PC-9 (cell line): ENCODE measurements at regions not wholly inside any gene's neighbourhood (a gene's known extent, or its start where the extent isn't known, plus 50 kb on each side); places are given as distances from the start of the nearest gene placed in this dataset.

ENCODE experiments used
- BruUV-seq: library from RNA; stranded (reverse); fragments of 400-500 nt; replicated peaks from 2 replicates; lab custom pipeline; 2021; lab: Mats Ljungman, UMichigan
- CTCF ChIA-PET: fragments of 300-600 bp; sonication (Branson Sonifier 250); formaldehyde crosslinking; loops from one replicate; lab custom pipeline; 2022; ENCODE audit warnings: antibody characterized with exemption; lab: Charles Lee
- POLR2A ChIA-PET: fragments of 300-600 bp; sonication (Branson Sonifier 250); formaldehyde crosslinking; loops from one replicate; lab custom pipeline; 2022; ENCODE audit warnings: antibody characterized with exemption; ENCODE audit not compliant: unreplicated experiment; lab: Charles Lee
- DNase-seq, 2 experiments: peaks; one replicate each; pipeline versions ENCODE4 v3.0.0 to v3.0.0-alpha.2; 2015 to 2022; ENCODE audit warnings: mixed read lengths in 1 of 2
- H2AFZ ChIP-seq: fragments of 200-600 bp; sonication (generic); 2 replicates; pipeline ENCODE4 v1.8.1; 2017; ENCODE audit warnings: antibody characterized with exemption
- H3F3A ChIP-seq: fragments of 200-600 bp; sonication (generic); 2 replicates; pipeline ENCODE4 v1.8.1; 2017; ENCODE audit warnings: antibody characterized with exemption, mild to moderate bottlenecking, low read depth; ENCODE audit not compliant: insufficient read depth
- H3K27ac ChIP-seq: fragments of 200-600 bp; sonication (generic); 2 replicates; pipeline ENCODE4 v1.6.1; 2016; ENCODE audit warnings: mixed run types
- H3K27me3 ChIP-seq: fragments of 200-600 bp; sonication (generic); 2 replicates; pipeline ENCODE4 v1.6.1; 2016; ENCODE audit warnings: low read depth, mixed run types; ENCODE audit not compliant: insufficient read depth
- H3K36me3 ChIP-seq: fragments of 200-600 bp; sonication (generic); 2 replicates; pipeline ENCODE4 v1.6.1; 2016; ENCODE audit warnings: low read depth, mixed run types
- H3K4me1 ChIP-seq: fragments of 200-600 bp; sonication (generic); replicated peaks from 2 replicates; pipeline ENCODE4 v1.6.1; 2016; ENCODE audit warnings: mixed run types; ENCODE audit not compliant: insufficient read depth
- H3K4me2 ChIP-seq: fragments of 200-600 bp; sonication (generic); 2 replicates; pipeline ENCODE4 v1.6.1; 2017; ENCODE audit warnings: mixed run types
- H3K4me3 ChIP-seq: fragments of 200-600 bp; sonication (generic); 2 replicates; pipeline ENCODE4 v1.6.1; 2016; ENCODE audit warnings: mixed run types
- H3K79me2 ChIP-seq: fragments of 200-600 bp; sonication (generic); 2 replicates; pipeline ENCODE4 v1.6.1; 2017; ENCODE audit warnings: low read depth, mixed run types
- H3K9me2 ChIP-seq: fragments of 200-600 bp; sonication (generic); 2 replicates; pipeline ENCODE4 v1.8.1; 2017; ENCODE audit warnings: mild to moderate bottlenecking; ENCODE audit not compliant: insufficient read depth
- H3K9me3 ChIP-seq: fragments of 200-600 bp; sonication (generic); 2 replicates; pipeline ENCODE4 v1.8.1; 2016; ENCODE audit warnings: low read depth; ENCODE audit not compliant: insufficient read depth
- H4K20me1 ChIP-seq: fragments of 200-600 bp; sonication (generic); 2 replicates; pipeline ENCODE4 v1.8.1; 2017; ENCODE audit not compliant: insufficient read depth
- CTCF ChIP-seq: fragments of 200-600 bp; sonication (generic); conservative IDR thresholded peaks from 2 replicates; pipeline ENCODE4 v1.6.1; 2017; ENCODE audit warnings: mixed run types, antibody characterized with exemption, mild to moderate bottlenecking, moderate library complexity
- EZH2 ChIP-seq: fragments of 200-600 bp; sonication (generic); IDR thresholded peaks from 2 replicates; pipeline ENCODE4 v1.8.0; 2017; ENCODE audit warnings: antibody characterized with exemption, low read depth
- intact Hi-C: fragments of 100-400 bp; cut with micrococcal nuclease; formaldehyde crosslinking; loops from one replicate; pipeline ENCODE4 v1.10.0; 2022; ENCODE audit not compliant: unreplicated experiment

- Histone ChIP-seq H3F3A (no peaks in the 10 kb centered on the region), H3K36me3 (no peaks in the 10 kb centered on the region), H3K27ac (no peak overlapping the region), H3K9me3 (no peaks in the 10 kb centered on the region; the same call in 1 of the 2 replicates), H2AFZ (no peak overlapping the region), H3K4me2 (no peak overlapping the region), H3K4me1 (no peaks in the 10 kb centered on the region), H4K20me1 (no peaks in the 10 kb centered on the region), H3K9me2 (no peaks in the 10 kb centered on the region), H3K79me2 (no peaks in the 10 kb centered on the region), H3K27me3 (no peaks in the 10 kb centered on the region), H3K4me3 (no peak overlapping the region)
- CTCF ChIA-PET: no interaction called here
- BruUV-seq: no TSS peak
- no peak for DNase-seq
- intact Hi-C loops: loop anchor here (5.0 kb wide), 1 partner anchor 72 kb away; no protein-coding TSS in a partner anchor
- POLR2A ChIA-PET: no interaction called here
- no peak for TF ChIP-seq EZH2
Measured at GRCh38 chr2:212669761-212670160, 131.2 kb upstream of the ERBB4 start.

GRCh38 chr2:212667751-212668316 is 129.2 kb upstream of the ERBB4 start:
- no TSS peak for BruUV-seq
- Histone ChIP-seq H3K27ac (no peak overlapping the region), H3K9me2 (no peaks in the 10 kb centered on the region), H3K4me3 (no peak overlapping the region), H3K4me1 (no peaks in the 10 kb centered on the region), H3K9me3 (no peaks in the 10 kb centered on the region), H4K20me1 (no peaks in the 10 kb centered on the region), H2AFZ (no peak overlapping the region), H3K4me2 (no peak overlapping the region), H3K79me2 (no peaks in the 10 kb centered on the region), H3F3A (no peaks in the 10 kb centered on the region), H3K27me3 (no peaks in the 10 kb centered on the region), H3K36me3 (no peaks in the 10 kb centered on the region)
- POLR2A ChIA-PET: no interaction called here
- no peak for DNase-seq
- intact Hi-C loops: no loop called here
- CTCF ChIA-PET: no interaction called here
- TF ChIP-seq EZH2: no peak
- TF ChIP-seq CTCF: no peak

- intact Hi-C loops: no loop called here
- no TSS peak for BruUV-seq
- Histone ChIP-seq H3K36me3 (no peaks in the 10 kb centered on the region), H3K9me3 (no peaks in the 10 kb centered on the region), H3K4me2 (no peak overlapping the region), H3F3A (no peaks in the 10 kb centered on the region), H3K27ac (no peak overlapping the region), H4K20me1 (no peaks in the 10 kb centered on the region), H3K27me3 (no peaks in the 10 kb centered on the region), H2AFZ (no peak overlapping the region), H3K4me1 (no peaks in the 10 kb centered on the region), H3K9me2 (no peaks in the 10 kb centered on the region), H3K79me2 (no peaks in the 10 kb centered on the region), H3K4me3 (no peak overlapping the region)
- no peak for DNase-seq
- POLR2A ChIA-PET: no interaction called here
- no peak for TF ChIP-seq EZH2
- no peak for TF ChIP-seq CTCF
- CTCF ChIA-PET: no interaction called here
Measured at GRCh38 chr2:212665948-212666347, 127.3 kb upstream of the ERBB4 start.

GRCh38 chr2:212659441-212659840 is 120.8 kb upstream of the ERBB4 start:
- no peaks in the 10 kb centered on the region for H3K9me3 ChIP-seq
- no peak overlapping the region for H3K4me2 ChIP-seq
- no peaks in the 10 kb centered on the region for H3K27me3 ChIP-seq
- H3K79me2 ChIP-seq: no peaks in the 10 kb centered on the region
- no peaks in the 10 kb centered on the region for H3K4me1 ChIP-seq
- no peak overlapping the region for H3K4me3 ChIP-seq
- no peak for DNase-seq
- BruUV-seq: no TSS peak
- H3K27ac ChIP-seq: no peak overlapping the region
- ChIA-PET POLR2A (no interaction called here), CTCF (no interaction called here)
- TF ChIP-seq EZH2: no peak
- no peak overlapping the region for H2AFZ ChIP-seq
- no peaks in the 10 kb centered on the region for H3K36me3 ChIP-seq
- intact Hi-C loops: no loop called here
- H3F3A ChIP-seq: no peaks in the 10 kb centered on the region
- H3K9me2 ChIP-seq: no peaks in the 10 kb centered on the region
- no peaks in the 10 kb centered on the region for H4K20me1 ChIP-seq
